Muscle of leg (tissue), 3 donors: ENCODE measurements at regions not wholly inside any gene's neighbourhood (a gene's known extent, or its start where the extent isn't known, plus 50 kb on each side); places are given as distances from the start of the nearest gene placed in this dataset.

Source experiments
- DNase-seq: peaks from one replicate; pipeline ENCODE4 v3.0.0; 2013
- H3K27ac ChIP-seq: one replicate; pipeline ENCODE4 v1.5.1; 2013; ENCODE audit warnings: mild to moderate bottlenecking, low read length, control low read depth
- H3K27me3 ChIP-seq: one replicate; pipeline ENCODE4 v1.6.1; 2013; ENCODE audit warnings: low read length; ENCODE audit not compliant: control insufficient read depth, insufficient read depth
- H3K36me3 ChIP-seq: one replicate; pipeline ENCODE4 v1.6.1; 2013; ENCODE audit warnings: low read length; ENCODE audit not compliant: control insufficient read depth, insufficient read depth
- H3K4me1 ChIP-seq: one replicate; pipeline ENCODE4 v1.6.1; 2013; ENCODE audit warnings: low read length; ENCODE audit not compliant: control insufficient read depth, insufficient read depth
- H3K4me3 ChIP-seq: one replicate; pipeline ENCODE4 v1.5.1; 2013; ENCODE audit warnings: low read length, control low read depth
- H3K9me3 ChIP-seq: replicated peaks from 2 replicates; pipeline ENCODE4 v1.6.1; 2013; ENCODE audit warnings: low read depth, low read length; ENCODE audit not compliant: control insufficient read depth
- WGBS: methylation state at CpG from one replicate; pipeline ENCODE4 v1.1.5; 2013; ENCODE audit warnings: missing lambda C conversion rate; ENCODE audit not compliant: insufficient coverage; 5-methylcytosine and 5-hydroxymethylcytosine counted together

DNA sequence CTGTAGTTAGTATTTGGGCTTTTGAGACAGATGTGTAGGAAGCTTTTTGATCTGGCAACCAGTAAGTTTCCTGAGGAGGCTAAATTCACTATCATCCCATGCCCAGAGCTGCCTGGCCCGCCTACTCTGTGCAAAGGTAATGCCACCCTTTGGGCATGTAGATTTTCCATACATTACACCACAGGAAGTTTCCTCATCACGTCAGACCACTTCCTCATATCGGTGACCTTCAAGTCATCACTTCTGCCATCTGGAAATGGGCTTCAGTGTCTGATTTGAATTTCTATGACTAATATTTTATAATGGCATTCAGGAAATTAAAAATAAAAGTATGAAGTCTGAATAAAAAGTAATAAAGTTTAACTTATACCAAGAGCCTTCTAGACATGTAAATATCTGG lies 825.4 kb downstream of the DCDC2C start:
- WGBS, result 83% methylated on average over 1 of the region's 3 CpGs
- Histone ChIP-seq H3K4me3 (no peak overlapping the region), H3K27ac (no peak overlapping the region), H3K4me1 (no peaks in the 10 kb centered on the region), H3K27me3 (no peaks in the 10 kb centered on the region), H3K36me3 (no peaks in the 10 kb centered on the region), H3K9me3 (no peaks in the 10 kb centered on the region)
- no peak for DNase-seq

DNA sequence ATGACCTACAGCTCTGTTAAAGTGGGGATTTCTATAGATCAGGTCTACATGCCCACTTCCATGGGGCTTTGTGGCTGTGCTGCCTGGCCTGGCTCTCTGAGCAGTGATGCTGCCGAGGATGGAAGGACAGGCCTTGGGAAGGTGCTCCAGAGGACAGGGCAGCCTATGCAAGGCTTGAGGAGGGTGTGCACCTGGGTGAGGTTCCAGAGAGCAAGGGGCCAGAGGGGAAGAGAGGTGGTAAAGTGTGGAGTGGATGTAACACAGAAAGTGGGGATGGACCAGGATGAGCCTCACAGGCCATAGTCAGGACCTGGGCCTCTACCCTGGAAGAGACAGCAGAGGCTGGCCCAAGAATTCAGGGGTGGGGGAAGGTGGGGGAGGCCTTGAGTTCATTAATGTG lies 826.4 kb downstream of the DCDC2C start:
- no peaks in the 10 kb centered on the region for H3K27me3 ChIP-seq
- no peaks in the 10 kb centered on the region for H3K9me3 ChIP-seq
- no peak overlapping the region for H3K27ac ChIP-seq
- H3K4me1 ChIP-seq, result no peaks in the 10 kb centered on the region
- no peak overlapping the region for H3K4me3 ChIP-seq
- DNase-seq, result no peak
- WGBS, result 83% methylated on average over 1 of the region's 1 CpG
- H3K36me3 ChIP-seq, result no peaks in the 10 kb centered on the region

DNA sequence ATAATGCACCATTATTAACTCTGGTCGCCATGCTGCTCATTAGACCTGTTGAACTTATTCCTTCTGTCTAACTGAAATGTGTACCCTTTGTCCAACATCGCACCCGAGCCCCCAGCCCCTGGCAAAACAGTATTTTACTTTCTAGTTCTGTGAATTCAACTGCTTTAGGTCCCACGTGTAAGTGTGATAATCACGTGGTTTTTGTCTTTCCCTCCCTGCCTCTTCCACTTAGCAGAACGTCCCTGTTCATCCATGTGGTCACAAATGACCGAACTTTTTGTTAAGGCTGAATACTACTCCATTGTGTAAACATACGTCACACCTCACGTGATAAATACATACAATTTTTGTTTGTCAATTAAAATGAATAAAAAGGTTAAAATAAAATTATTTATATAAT lies 826.9 kb downstream of the DCDC2C start:
- H3K4me3 ChIP-seq, result no peak overlapping the region
- DNase-seq, result no peak
- 75% methylated on average over 5 of the region's 9 CpGs for WGBS
- no peaks in the 10 kb centered on the region for H3K4me1 ChIP-seq
- no peaks in the 10 kb centered on the region for H3K9me3 ChIP-seq
- no peaks in the 10 kb centered on the region for H3K27me3 ChIP-seq
- H3K27ac ChIP-seq, result no peak overlapping the region
- H3K36me3 ChIP-seq, result no peaks in the 10 kb centered on the region

DNA sequence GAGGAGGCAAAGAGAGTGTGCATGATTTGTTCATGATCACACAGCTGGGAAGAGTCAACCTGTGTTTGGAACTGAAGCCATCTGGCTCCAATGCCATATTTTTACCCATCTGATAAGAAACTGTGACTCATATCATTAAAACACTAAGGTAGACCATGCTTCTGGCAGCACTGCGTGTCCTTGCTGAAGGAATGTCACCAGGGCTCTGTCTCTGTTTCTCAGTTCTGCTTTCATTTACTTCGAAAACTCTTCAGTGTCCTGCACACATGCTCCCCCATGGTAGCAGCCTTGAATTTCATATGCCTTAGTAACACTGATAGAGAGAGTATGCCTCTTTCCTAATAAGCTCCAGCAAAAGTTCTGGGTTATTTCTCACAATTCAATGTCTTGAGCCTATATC lies 830.4 kb downstream of the DCDC2C start:
- H3K9me3 ChIP-seq, result no peaks in the 10 kb centered on the region
- no peaks in the 10 kb centered on the region for H3K27me3 ChIP-seq
- no CpG with 5 or more reads among the region's 2 CpGs for WGBS
- H3K4me1 ChIP-seq, result no peaks in the 10 kb centered on the region
- H3K36me3 ChIP-seq, result no peaks in the 10 kb centered on the region
- no peak overlapping the region for H3K4me3 ChIP-seq
- H3K27ac ChIP-seq, result no peak overlapping the region
- no peak for DNase-seq

DNA sequence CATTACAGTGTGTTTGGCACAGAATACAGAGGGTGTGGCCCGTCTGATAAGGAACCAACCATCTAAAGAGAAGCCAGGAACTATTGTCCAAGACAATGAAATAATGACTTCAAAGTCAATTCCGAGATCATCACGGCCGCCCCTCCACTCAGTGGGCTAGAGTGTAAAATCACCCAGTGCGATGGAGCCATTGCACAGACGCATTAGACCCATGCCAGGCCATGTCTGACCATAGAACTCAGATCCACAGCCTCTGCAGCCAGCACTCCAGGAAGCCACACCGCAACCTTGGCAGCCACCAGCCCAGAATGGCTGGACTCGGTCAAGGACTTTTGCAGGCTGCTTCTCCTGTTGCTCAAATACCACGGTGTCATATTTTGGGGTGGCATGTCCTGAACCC lies 835.7 kb downstream of the DCDC2C start:
- DNase-seq, result no peak
- Histone ChIP-seq H3K9me3 (no peaks in the 10 kb centered on the region), H3K4me1 (no peaks in the 10 kb centered on the region), H3K4me3 (no peak overlapping the region), H3K27ac (no peak overlapping the region), H3K36me3 (no peaks in the 10 kb centered on the region), H3K27me3 (no peaks in the 10 kb centered on the region)
- 84% methylated on average over 8 of the region's 9 CpGs for WGBS

DNA sequence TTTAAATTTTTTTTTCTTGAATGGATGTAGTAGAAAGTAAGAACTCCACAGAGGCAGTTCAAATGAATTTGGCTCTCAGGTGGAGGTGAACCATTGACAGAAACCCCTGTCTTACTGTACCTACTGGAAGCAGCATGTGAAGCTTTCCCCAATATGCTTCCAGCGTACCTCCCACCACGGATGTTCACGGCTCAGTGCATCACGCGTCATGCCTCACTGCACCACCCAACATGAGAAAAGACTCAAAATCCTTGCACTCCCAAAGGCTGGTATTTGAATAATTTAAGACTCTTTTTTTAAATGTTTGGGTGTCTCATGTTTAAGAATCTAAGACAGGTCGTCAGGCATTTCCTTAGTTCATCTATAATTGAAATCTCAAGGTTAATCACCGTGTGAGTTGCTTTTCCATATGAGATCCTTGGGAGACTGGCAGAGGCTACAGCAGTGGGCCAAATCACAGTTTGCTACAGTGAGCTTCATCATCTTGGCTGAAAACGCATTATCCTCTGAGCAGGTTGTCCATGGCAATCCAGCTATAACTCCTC lies 846.4 kb downstream of the DCDC2C start:
- no peaks in the 10 kb centered on the region for H3K9me3 ChIP-seq
- 88% methylated on average over 2 of the region's 8 CpGs for WGBS
- no peak overlapping the region for H3K27ac ChIP-seq
- no peaks in the 10 kb centered on the region for H3K36me3 ChIP-seq
- H3K4me3 ChIP-seq, result no peak overlapping the region
- H3K4me1 ChIP-seq, result peaks cover 2% of the 10 kb centered on the region
- DNase-seq, result no peak
- H3K27me3 ChIP-seq, result no peaks in the 10 kb centered on the region

DNA sequence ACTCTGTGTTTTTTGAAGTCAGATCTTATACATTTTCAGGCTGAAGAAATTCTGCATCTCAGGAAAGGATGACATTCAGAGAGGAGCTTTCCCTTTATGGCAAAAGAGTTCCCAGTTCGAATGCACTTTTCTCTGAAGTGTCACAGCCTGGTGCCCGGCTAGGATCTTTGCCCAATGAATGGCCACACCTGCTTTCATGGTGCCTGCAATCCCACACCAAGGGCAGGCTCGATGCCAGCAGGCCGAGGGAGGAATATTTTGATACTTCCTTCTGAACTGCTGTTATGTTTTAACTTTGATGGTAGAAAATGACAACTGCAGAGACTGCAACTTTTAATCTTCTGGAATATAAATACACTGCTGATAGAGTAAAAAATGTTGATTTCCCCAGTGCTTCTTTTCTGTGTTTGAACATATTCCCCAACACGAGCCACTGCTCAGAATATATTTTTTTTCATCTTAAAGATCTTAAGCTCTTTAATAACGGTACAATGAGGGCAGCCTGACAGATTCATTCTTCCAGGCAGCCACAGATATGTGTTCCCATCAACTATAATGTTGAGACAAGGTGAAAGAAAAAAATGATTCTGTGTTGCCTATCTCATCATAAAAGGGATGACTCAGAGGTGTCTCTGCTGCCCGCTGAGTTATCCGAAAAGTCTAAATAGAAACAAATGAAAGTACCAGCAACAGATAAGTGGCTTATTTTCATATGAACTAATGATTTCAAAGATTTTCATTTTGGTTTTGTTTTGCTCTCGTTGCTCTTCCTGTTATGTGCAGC lies 848.5 kb downstream of the DCDC2C start:
- H3K27ac ChIP-seq, result no peak overlapping the region
- no peaks in the 10 kb centered on the region for H3K9me3 ChIP-seq
- DNase-seq, result peak; percentile 21
- H3K4me3 ChIP-seq, result no peak overlapping the region
- H3K4me1 ChIP-seq, result peaks cover 2% of the 10 kb centered on the region
- H3K36me3 ChIP-seq, result no peaks in the 10 kb centered on the region
- no peaks in the 10 kb centered on the region for H3K27me3 ChIP-seq
- 85% methylated on average over 2 of the region's 9 CpGs for WGBS

DNA sequence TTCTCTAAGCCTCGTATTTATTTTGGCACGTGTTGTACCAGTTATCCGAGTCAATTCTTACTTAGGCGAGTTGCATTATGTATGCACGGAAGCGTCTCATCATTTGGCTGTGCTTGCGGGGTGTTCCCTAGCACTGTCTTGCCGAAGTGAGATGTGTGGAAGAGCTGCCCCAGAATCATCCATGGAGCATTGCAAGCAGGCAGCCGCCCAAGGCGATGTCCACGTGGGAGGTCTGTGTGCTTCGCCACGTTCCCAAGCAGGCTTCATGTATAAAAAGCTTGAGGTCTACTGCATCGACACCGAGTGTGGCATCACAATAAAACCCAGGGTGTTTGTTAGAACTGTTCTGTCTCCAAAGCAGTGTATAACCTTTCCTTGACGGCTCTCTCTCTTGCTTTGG lies 849.9 kb downstream of the DCDC2C start:
- peaks cover 2% of the 10 kb centered on the region for H3K4me1 ChIP-seq
- H3K4me3 ChIP-seq, result no peak overlapping the region
- no peaks in the 10 kb centered on the region for H3K9me3 ChIP-seq
- WGBS, result 64% methylated on average over 15 of the region's 16 CpGs
- H3K27me3 ChIP-seq, result no peaks in the 10 kb centered on the region
- H3K27ac ChIP-seq, result no peak overlapping the region
- H3K36me3 ChIP-seq, result no peaks in the 10 kb centered on the region
- peak; percentile 47 for DNase-seq

DNA sequence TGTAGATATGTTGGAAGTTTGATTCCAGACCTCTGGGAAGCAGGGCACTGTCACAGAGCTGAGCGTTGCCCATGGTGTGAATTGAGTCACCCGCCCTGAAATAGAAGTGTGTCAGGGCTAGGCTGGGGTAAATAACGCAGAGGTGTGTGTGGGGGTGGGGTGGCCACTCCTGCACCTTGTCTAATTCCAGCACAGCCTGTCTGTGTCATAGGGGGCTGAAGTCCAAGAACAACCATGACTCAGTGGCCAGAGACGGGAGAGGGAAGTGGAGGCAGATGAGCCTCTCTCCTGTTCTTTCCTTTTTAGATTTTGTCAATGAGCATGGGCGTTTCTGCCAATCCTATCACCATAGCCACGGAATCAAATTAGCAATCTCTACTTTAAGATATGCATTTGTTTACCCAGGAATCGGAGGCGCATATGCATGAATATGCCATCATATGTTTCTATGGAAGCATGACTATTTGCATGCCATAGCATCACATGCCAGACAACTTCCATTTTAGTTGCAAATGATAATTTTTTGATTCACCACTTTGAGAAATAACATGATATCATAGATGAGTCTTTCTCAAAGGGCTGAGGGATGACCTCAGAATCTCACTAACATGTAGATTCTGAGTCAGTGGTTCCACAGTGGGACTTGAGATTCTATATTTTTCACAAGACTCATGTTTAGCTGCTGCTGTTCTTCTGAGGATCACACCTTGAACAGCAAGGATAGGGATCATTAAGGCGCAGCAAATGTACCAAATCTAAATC lies 852.9 kb downstream of the DCDC2C start:
- Histone ChIP-seq H3K9me3 (no peaks in the 10 kb centered on the region), H3K4me3 (no peak overlapping the region)
- WGBS, result 73% methylated on average over 4 of the region's 9 CpGs

DNA sequence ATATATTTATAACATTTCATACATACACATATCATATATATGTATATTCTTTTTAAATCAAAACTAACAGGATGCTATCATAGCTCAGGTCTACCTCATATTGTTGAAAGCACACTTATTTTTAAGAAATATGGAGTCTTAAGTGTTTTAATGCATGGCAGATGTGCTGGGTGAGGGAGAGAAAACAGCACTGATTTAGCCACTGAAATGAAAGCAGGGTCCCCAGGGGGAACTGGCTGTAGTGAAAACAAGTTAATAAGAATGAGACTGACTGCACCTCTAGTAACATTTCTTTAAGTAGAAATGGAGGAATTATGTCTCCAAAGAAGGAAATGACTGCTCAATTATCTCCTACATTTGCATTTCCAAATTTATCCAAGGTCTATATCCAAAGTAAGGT lies 857.8 kb downstream of the DCDC2C start:
- Histone ChIP-seq H3K4me3 (no peak overlapping the region), H3K27me3 (no peaks in the 10 kb centered on the region), H3K36me3 (no peaks in the 10 kb centered on the region), H3K27ac (no peak overlapping the region), H3K9me3 (no peaks in the 10 kb centered on the region), H3K4me1 (no peaks in the 10 kb centered on the region)
- peak; percentile 13 for DNase-seq

More for the DNA sequence above, 852.9 kb downstream of the DCDC2C start:
- no peak overlapping the region for H3K27ac ChIP-seq
- no peaks in the 10 kb centered on the region for H3K36me3 ChIP-seq
- peaks cover 2% of the 10 kb centered on the region for H3K4me1 ChIP-seq
- no peaks in the 10 kb centered on the region for H3K27me3 ChIP-seq
- peak; percentile 2 for DNase-seq
